IMR-90 (cell line): ENCODE measurements at regions not wholly inside any gene's neighbourhood (a gene's known extent, or its start where the extent isn't known, plus 50 kb on each side); places are given as distances from the start of the nearest gene placed in this dataset.

ENCODE experiments used
- ATAC-seq: fragments of 200-7000 bp; cut with Tn5 transposase; 2 replicates; pipeline ENCODE4 v1.9.1; 2020; ENCODE audit warnings: low read depth, mild to moderate bottlenecking, moderate library complexity
- BruUV-seq: library from RNA; stranded (reverse); fragments of 400-500 nt; replicated peaks from 2 replicates; lab custom pipeline; 2021; lab: Mats Ljungman, UMichigan
- CTCF ChIA-PET: fragments of 300-600 bp; formaldehyde crosslinking; extraction: SDS; loops from one replicate; lab custom pipeline; 2021; ENCODE audit warnings: antibody characterized with exemption; lab: Yijun Ruan, JAX
- POLR2A ChIA-PET: fragments of 300-600 bp; sonication (Branson Sonifier 250); formaldehyde crosslinking; loops from one replicate; lab custom pipeline; 2022; ENCODE audit warnings: antibody characterized with exemption; ENCODE audit not compliant: unreplicated experiment; lab: Charles Lee
- DNase-seq: peaks from one replicate; pipeline ENCODE4 v3.0.0; 2013
- H2AFZ ChIP-seq: replicated peaks from 2 replicates; pipeline ENCODE3; 2013; ENCODE audit warnings: low read length, mild to moderate bottlenecking; ENCODE audit not compliant: poor library complexity
- H2AK5ac ChIP-seq: 2 replicates; pipeline ENCODE4 v1.6.1; 2013; ENCODE audit warnings: low read depth, low read length, inconsistent platforms
- H2AK9ac ChIP-seq: replicated peaks from 2 replicates; pipeline ENCODE3; 2013; ENCODE audit warnings: mild to moderate bottlenecking, low read depth, low read length, moderate library complexity; ENCODE audit not compliant: poor library complexity
- H2BK120ac ChIP-seq: 2 replicates; pipeline ENCODE4 v1.6.1; 2013; ENCODE audit warnings: low read depth, low read length, inconsistent platforms
- H2BK15ac ChIP-seq: 3 replicates; pipeline ENCODE4 v1.6.1; 2013; ENCODE audit warnings: low read depth, low read length, inconsistent platforms
- H2BK20ac ChIP-seq: 2 replicates; pipeline ENCODE4 v1.6.1; 2013; ENCODE audit warnings: low read depth, mild to moderate bottlenecking, inconsistent platforms, low read length, moderate library complexity
- H2BK5ac ChIP-seq: 2 replicates; pipeline ENCODE4 v1.6.1; 2013; ENCODE audit warnings: mild to moderate bottlenecking, low read depth, low read length, inconsistent platforms; ENCODE audit not compliant: poor library complexity, severe bottlenecking
- H3K14ac ChIP-seq: replicated peaks from 2 replicates; pipeline ENCODE4 v1.6.1; 2013; ENCODE audit warnings: low read depth, low read length, inconsistent platforms
- H3K18ac ChIP-seq: 2 replicates; pipeline ENCODE4 v1.6.1; 2013; ENCODE audit warnings: low read depth, low read length, control low read depth
- H3K23ac ChIP-seq: 2 replicates; pipeline ENCODE4 v1.6.1; 2013; ENCODE audit warnings: low read depth, low read length, inconsistent platforms
- H3K27ac ChIP-seq: 2 replicates; pipeline ENCODE4 v1.5.1; 2013; ENCODE audit warnings: mild to moderate bottlenecking, control low read depth, low read length; ENCODE audit not compliant: insufficient read depth
- H3K27me3 ChIP-seq: 2 replicates; pipeline ENCODE4 v1.6.1; 2013; ENCODE audit warnings: low read length; ENCODE audit not compliant: control insufficient read depth, insufficient read depth
- H3K36me3 ChIP-seq: 2 replicates; pipeline ENCODE4 v1.6.1; 2013; ENCODE audit warnings: low read length, mixed read lengths; ENCODE audit not compliant: control insufficient read depth, insufficient read depth
- H3K4ac ChIP-seq: 2 replicates; pipeline ENCODE4 v1.6.1; 2013; ENCODE audit warnings: low read depth, low read length, inconsistent platforms
- H3K4me1 ChIP-seq: 2 replicates; pipeline ENCODE4 v1.6.1; 2013; ENCODE audit warnings: low read length, mixed read lengths; ENCODE audit not compliant: control insufficient read depth, insufficient read depth
- H3K4me2 ChIP-seq: 2 replicates; pipeline ENCODE4 v1.6.1; 2013; ENCODE audit warnings: low read depth, mild to moderate bottlenecking, control low read depth, low read length, moderate library complexity
- H3K4me3 ChIP-seq: 2 replicates; pipeline ENCODE4 v1.5.1; 2013; ENCODE audit warnings: low read depth, mild to moderate bottlenecking, control low read depth, low read length, moderate library complexity; ENCODE audit not compliant: insufficient read depth
- H3K56ac ChIP-seq: 2 replicates; pipeline ENCODE4 v1.6.1; 2013; ENCODE audit warnings: low read length, inconsistent platforms; ENCODE audit not compliant: insufficient read depth; ENCODE audit errors: extremely low read depth
- H3K79me1 ChIP-seq, 2 experiments: 2 replicates each; pipeline ENCODE4 v1.6.1; 2013; ENCODE audit warnings: low read length in 2 of 2, inconsistent platforms in 1 of 2, low read depth in 1 of 2
- H3K9ac ChIP-seq: 2 replicates; pipeline ENCODE4 v1.6.1; 2013; ENCODE audit warnings: low read depth, low read length, control low read depth
- H3K9me1 ChIP-seq: 2 replicates; pipeline ENCODE4 v1.6.1; 2013; ENCODE audit warnings: low read length, inconsistent platforms; ENCODE audit not compliant: insufficient read depth
- H3K9me3 ChIP-seq: 2 replicates; pipeline ENCODE4 v1.6.1; 2013; ENCODE audit warnings: low read length; ENCODE audit not compliant: control insufficient read depth, insufficient read depth
- H4K20me1 ChIP-seq: 2 replicates; pipeline ENCODE4 v1.6.1; 2013; ENCODE audit warnings: low read length, inconsistent platforms; ENCODE audit not compliant: insufficient read depth
- H4K5ac ChIP-seq: 2 replicates; pipeline ENCODE4 v1.6.1; 2013; ENCODE audit warnings: mild to moderate bottlenecking, low read depth, low read length, control low read depth
- H4K8ac ChIP-seq, 2 experiments: 2 replicates each; pipeline ENCODE4 v1.6.1; 2013; ENCODE audit warnings: low read depth in 2 of 2, low read length in 2 of 2, control low read depth in 1 of 2, inconsistent platforms in 1 of 2
- H4K91ac ChIP-seq: 2 replicates; pipeline ENCODE4 v1.6.1; 2013; ENCODE audit warnings: low read depth, low read length, inconsistent platforms; ENCODE audit not compliant: insufficient read depth
- BHLHE40 ChIP-seq: fragments of 150-350 bp; IDR thresholded peaks from 2 replicates; pipeline ENCODE4 v1.6.1; 2016; ENCODE audit warnings: mild to moderate bottlenecking, low read depth, low read length
- CEBPB ChIP-seq: IDR thresholded peaks from 2 replicates; pipeline ENCODE4 v1.6.1; 2012; ENCODE audit warnings: low read depth, low read length, improper control_type of control experiment
- MAZ ChIP-seq: IDR thresholded peaks from 2 replicates; pipeline ENCODE4 v1.6.1; 2012; ENCODE audit warnings: low read depth, mild to moderate bottlenecking, low read length, improper control_type of control experiment, moderate library complexity, borderline replicate concordance
- WGBS, 2 experiments: methylation state at CpG; one replicate each; pipeline versions ENCODE4 v1.1.5 to v1.1.7; 2013; ENCODE audit warnings: missing lambda C conversion rate in 2 of 2; ENCODE audit not compliant: insufficient read length in 1 of 2; ENCODE audit errors: extremely low coverage in 2 of 2; 5-methylcytosine and 5-hydroxymethylcytosine counted together
- dilution Hi-C: fragments of 300-500 bp; cut with HindIII; formaldehyde crosslinking; loops from one replicate; pipeline ENCODE4 v1.14.3; 2018; ENCODE audit warnings: low sequenced_read_pairs; ENCODE audit not compliant: unreplicated experiment
- in situ Hi-C: fragments of 300-500 bp; cut with MboI; formaldehyde crosslinking; loops from 3 replicates; pipeline ENCODE4 v1.14.3; 2019; ENCODE audit warnings: low sequenced_read_pairs, inconsistent platforms, mixed read lengths
- intact Hi-C: fragments of 100-400 bp; cut with micrococcal nuclease; formaldehyde crosslinking; loops from 2 replicates; pipeline ENCODE4 v1.10.0; 2022
- TF ChIP-seq, protein P1 (sequence below): fragments of 150-350 bp; IDR thresholded peaks from 2 replicates; pipeline ENCODE4 v1.6.1; 2016; ENCODE audit warnings: low read depth, mild to moderate bottlenecking, low read length, moderate library complexity, borderline replicate concordance

- Histone ChIP-seq H4K8ac (0 out of 4 replicates have a peak overlapping the region, but pooled peaks of 1 of the 2 experiments have one; percentile 43), H3K4me2 (peak overlapping the region; percentile 30), H3K79me1 (no peaks in the 10 kb centered on the region), H2AK9ac (no peak overlapping the region), H2BK15ac (no peak overlapping the region), H2BK20ac (no peak overlapping the region), H4K20me1 (no peaks in the 10 kb centered on the region), H3K9me1 (no peaks in the 10 kb centered on the region; the same call in 1 of the 2 replicates), H3K27me3 (no peaks in the 10 kb centered on the region), H3K36me3 (no peaks in the 10 kb centered on the region), H3K4me1 (peaks cover 2% of the 10 kb centered on the region), H3K23ac (no peak overlapping the region), H3K9me3 (0 out of 2 replicates have a peak, but pooled peaks cover 2% of the 10 kb centered on the region), H3K4ac (no peak overlapping the region), H4K91ac (no peak overlapping the region), H2BK5ac (no peak overlapping the region), H3K4me3 (no peak overlapping the region), H3K14ac (no peak overlapping the region), H3K56ac (no peak overlapping the region), H2AK5ac (no peak overlapping the region), H2AFZ (peak overlapping the region; percentile 69), H3K18ac (no peak overlapping the region), H4K5ac (no peak overlapping the region), H3K9ac (no peak overlapping the region), H2BK120ac (no peak overlapping the region), H3K27ac (no peak overlapping the region)
- no TSS peak for BruUV-seq
- in situ Hi-C loops (no loop called here), intact Hi-C loops (no loop called here), dilution Hi-C loops (no loop called here)
- POLR2A ChIA-PET: no interaction called here
- ATAC-seq (peak; percentile 12; the same call in 1 of the 2 replicates), DNase-seq (peak; percentile 25)
- CTCF ChIA-PET: no interaction called here
- WGBS, 2 experiments: 34% methylated on average over 2 of the region's 4 CpGs; no CpG with 5 or more reads in 1 of the 2 experiments
- TF ChIP-seq, protein P1, sequence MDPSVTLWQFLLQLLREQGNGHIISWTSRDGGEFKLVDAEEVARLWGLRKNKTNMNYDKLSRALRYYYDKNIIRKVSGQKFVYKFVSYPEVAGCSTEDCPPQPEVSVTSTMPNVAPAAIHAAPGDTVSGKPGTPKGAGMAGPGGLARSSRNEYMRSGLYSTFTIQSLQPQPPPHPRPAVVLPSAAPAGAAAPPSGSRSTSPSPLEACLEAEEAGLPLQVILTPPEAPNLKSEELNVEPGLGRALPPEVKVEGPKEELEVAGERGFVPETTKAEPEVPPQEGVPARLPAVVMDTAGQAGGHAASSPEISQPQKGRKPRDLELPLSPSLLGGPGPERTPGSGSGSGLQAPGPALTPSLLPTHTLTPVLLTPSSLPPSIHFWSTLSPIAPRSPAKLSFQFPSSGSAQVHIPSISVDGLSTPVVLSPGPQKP: no peak
- TF ChIP-seq CEBPB: no peak
- TF ChIP-seq MAZ: no peak
- TF ChIP-seq BHLHE40: no peak
Measured at GRCh38 chr16:72312828-72313227, 140.9 kb upstream of the PMFBP1 start.
